HG03280 (cell line): ENCODE measurements at regions not wholly inside any gene's neighbourhood (a gene's known extent, or its start where the extent isn't known, plus 50 kb on each side); places are given as distances from the start of the nearest gene placed in this dataset.
"Not testable (repeated sequence)": the region's sequence is repeated elsewhere in the genome, so short reads cannot be mapped to it uniquely, and the experiment has no call there.

Experiments used
- ATAC-seq: cut with Tn5 transposase; IDR thresholded peaks from one replicate; pipeline ENCODE4 v1.9.1; 2021; ENCODE audit warnings: mild to moderate bottlenecking, moderate library complexity; ENCODE audit not compliant: unreplicated experiment

DNA sequence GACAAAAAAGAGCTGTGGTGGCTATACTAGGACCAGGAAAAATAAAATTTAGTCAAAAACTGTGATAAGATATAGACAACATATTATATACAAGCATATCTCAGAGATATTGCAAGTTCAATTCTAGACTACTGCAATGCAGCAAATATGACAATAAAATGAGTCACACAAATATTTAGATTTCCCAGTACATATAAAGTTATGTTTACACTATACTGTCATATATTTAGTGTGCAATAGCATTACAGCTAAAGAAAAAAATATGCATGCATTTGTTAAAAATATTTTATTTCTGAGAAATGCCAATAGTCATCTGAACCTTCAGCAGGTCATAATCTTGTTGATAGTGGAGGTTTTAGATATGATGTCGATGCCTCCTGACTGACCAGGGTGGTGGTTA, 72.1 kb downstream of the AKR1C4 start:
- ATAC-seq, result no peak

DNA sequence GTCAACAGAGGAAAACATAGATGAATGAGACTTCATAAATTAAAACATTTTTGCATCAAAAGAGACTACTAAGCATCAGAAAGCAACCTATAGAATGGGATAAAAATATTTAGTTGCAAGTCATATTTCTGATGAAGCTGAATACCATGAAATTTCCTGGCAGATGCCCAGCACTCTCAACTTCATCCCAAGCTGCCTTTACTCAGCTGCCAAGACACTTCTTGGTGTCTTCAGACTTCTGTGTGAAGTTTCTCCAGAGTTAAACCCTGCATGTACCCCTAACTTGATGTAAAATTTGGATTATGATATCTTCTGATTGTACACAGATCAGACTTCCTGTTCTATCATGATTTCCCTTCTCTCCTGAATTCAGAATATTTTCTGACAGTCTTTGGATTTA, 73.2 kb downstream of the AKR1C4 start:
- no peak for ATAC-seq

DNA sequence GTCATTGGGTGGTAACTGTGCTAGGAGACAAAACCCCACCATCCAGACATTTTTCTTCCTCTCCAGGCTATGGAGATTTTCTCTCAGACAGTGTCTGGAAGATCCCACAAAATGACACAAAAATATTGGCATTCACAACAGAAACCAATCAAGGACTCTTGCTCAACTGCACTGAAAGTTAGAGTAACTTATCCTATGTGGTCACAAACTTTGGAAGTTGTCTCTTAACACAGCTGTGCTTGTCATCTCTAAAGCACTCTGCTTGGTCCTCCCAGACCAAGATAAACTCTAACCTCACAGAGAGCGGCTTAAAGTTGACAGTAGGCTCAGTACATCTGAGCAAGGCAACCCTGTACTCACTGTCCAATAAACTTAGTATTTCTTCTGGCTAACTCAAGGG, 74.9 kb downstream of the AKR1C4 start:
- ATAC-seq, result no peak

DNA sequence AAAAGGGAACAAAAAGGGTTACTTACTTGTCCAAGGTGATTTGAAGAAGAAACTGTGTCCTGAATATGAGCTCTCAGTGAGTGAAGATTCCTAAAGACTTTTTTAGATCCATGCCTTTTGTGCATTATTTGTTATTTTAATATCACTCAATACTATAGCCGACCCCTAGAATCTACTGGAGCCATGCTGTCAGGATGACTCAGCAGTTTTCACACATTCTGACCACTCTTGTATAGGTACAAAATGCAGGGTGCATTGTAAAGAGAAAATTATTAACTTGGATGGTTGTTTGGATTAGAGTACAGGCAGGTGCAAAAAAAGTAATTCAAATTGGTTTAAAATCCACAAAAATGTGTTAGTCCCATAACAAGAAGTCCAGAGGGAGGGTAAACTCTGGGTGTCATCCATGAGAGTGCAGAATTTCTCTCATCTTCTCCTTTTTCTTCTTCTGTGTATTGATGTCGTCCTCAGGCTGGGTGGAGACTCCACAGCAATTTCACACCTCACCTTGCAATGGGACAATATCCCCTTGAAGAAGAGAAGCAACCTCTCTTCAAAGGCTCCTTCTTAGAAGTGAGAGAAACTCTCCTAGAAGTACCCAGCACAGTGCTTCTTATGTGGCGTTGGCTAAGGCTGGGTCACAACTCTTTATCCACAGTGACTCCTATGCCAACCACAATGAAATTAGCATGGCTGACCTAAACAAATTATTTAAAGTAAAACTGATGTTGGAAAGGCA, 75.6 kb downstream of the AKR1C4 start:
- no peak for ATAC-seq

DNA sequence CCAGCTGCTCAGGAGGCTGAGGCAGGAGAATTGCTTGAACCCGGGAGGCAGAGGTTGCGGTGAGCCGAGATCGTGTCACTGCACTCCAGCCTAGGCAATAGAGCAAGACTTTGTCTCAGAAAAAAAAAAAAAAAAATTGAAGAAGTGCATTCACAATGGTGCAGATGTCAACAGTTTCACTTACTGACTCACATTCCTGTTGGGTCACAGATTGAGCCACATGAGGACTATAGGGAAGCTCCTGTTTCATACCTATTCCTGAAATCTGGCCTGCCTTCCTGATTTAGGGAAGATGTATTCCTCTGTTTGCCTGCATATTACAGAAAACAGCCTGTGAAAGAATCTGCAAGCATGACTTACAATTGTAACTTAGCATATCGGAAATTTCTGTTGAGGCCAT, 78.2 kb downstream of the AKR1C4 start:
- no peak for ATAC-seq

DNA sequence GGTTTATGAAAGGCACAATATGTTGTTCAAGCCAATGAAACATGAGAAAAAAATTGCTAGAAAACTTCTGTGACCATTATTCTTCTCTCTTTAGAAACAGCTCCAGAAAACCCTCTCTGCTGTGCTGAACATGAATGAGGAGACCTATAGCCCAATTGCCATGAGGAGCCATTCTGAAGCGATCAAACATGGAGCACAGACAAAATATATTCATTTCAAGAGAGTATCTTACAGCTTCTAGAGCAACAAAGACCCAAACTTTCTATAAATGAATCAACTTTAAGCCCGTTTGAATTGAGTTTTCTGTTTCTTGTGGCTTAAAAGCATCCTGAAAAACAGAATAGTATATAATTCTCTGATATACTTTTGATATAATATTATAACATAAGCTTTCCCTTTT, 83.4 kb upstream of the UCN3 start:
- no peak for ATAC-seq

DNA sequence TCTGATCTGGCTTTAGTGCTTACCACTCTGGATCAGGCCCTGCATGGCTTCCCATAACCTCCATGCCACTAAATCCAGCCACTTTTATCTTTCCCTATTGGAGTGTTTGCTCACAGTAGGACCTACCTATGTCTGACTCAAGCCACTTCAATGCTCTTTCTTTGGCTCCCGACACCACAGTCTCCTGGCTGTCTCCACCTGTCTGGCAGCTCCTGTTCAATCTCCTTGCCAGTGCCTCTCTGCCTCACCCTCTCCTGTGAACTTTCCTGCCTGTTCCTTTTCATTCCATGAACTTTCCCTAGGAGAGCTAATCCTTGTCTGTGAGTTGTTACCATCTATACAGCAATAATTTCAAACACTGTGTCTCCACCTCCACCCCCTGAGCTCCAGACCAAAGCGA, 82.6 kb upstream of the UCN3 start:
- no peak for ATAC-seq

DNA sequence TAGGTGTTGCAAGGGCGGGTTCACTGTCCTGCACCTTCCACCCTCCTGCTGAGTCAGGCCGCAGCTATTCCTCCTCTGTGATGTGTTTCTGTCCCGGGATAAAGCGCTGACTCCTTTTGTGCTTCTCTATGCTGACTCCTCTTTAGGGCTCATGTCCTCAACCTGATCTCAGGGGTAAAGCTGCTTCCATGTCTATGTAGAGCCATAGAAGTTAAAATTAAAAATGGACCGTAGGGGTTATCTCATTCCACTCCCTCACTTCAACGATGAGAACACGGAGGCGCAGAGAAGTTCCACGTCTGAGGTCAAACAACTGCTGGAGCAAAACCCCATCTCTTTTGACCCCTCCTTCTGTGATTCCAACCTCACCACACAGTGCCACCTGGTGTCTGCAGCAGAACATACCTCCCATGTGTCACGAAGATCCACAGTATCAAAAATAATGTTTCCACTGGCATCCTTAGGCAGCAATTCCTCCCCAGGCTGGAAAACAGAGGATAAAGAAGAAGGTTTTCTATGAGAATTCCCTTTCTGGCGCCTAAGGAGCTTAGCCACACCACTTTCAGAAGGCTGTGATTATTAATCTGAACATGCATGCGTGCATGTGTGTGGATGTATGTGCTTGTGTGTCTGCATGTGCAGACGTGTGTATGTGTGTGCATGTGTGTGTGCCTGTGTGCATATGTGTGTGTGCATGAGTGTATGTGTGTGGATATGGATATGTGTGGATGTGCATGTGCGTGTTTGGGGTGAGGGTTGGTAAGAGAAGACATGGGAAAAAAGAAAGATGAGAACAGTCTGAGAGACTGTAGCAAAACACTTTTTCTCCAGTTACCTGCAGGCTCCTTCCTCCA, 81.2 kb upstream of the UCN3 start:
- peak; percentile 85 for ATAC-seq

DNA sequence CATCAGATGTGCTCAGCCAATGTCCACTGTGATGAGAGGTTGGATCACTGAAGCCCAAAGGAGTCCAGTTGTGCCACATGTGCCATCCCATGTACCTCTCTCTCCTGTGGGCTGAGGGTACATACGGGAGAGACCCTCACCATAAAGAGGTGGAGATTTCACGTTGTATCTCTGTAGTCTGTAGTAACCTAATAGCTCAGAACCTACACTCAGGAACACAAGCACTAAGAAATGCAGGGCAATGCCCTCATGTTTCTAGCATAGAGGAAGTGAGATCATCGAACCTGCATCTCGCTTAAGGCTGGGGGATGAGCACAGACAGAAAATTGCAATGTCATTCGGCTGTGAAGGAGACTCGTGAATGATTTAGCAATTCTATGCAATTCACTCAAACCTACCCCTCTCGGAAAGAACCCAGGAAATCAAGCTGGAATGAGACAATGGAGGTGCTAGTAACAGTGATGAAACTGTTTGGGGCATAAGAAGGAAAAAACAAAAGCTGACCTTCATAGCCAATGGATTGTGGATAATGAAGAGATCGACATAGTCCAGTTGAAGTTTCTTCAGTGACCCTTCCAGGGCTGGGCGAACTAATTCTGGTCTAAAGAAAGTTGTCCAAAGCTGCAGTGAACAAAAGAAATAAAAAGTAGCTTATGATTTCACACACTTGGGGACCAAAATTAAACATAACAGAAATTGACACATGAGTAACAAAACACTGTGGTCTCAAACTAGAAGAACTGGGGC, 80.3 kb upstream of the UCN3 start:
- ATAC-seq, result no peak

DNA sequence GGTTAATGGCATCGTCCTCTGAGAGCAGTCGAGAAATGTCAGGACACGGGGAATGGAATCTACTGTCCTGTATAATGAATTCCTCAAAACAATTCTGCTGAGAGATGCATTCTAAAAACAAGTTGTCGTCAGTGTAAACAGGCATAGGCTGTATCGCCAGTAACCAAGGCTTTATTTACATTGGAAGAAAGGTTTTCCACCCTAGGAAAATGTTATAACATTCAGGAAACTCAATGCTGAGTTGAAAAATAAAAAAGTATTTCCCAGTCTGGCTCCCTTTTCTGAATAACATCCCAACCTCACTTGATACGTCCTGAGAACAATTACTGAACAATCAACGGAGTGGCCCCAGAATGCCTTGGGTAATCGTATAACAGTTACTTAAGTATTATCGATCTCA, 79.6 kb upstream of the UCN3 start:
- ATAC-seq, result no peak

DNA sequence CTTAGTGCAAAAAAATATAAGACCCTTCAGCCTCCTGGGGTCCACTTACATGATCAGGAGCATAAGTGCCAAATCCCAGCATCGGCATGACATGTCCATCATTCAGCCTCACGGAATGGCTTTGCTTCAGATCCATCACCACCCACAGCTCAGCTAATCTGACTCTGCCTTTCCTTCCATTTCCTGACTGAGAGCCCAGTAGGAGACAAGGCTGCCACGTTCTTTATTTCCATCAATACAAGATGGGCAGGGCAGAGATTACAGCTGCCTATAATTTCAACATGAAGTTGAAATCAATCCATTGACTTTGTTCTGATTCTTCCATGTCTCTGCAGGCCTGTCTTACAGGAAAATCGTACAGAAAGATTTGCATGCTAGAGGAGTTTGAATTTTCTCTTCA, 76.4 kb upstream of the UCN3 start:
- ATAC-seq, result no peak

DNA sequence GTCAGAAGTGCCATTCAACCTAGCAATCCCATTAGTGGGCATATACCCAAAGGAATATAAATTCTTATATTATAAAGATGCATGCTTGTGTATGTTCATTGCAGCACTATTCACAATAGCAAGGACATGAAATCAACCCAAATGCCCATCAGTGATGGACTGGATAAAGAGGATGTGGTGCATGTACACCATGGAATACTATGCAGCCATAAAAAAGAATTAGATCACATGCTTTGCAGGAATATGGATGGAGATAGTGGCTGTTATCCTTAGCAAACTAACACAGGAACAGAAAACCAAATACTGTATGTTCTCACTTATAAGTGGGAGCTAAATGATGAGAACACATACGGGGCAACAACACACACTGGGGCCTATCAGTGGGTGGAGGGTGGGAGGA, 75.5 kb upstream of the UCN3 start:
- ATAC-seq, result not testable (repeated sequence)

DNA sequence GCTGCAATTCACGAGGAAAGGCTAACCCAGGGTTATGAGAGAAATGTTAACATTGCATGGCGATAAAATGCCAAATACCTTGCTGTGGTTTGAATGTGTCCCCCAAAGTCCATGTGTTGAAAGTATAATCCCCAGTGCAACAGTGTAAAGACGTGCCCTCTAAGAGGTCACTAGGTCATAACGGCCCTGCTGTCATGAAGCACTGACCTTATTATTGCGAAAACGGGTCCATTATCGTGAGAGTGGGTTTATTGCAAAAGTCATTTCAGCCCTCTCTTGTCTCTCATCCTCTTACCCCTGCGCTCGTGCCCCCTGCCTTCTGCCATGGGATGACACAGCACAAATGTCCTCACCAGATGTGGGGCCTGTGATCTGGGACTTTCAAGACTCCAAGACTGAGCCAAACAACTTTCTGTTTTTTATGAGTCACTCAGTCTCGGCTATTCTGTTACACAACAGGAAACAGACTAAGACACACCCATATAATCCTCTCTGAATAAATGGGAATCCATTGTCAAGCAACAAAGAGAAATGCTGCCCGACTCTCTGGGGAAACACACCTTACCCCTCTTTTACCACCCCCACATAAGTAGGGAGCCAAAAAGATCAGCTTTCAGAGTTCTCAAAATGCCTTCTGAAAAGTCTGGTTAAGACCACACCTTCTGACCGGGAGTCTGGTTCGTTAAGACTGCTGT, 73.1 kb upstream of the UCN3 start:
- no peak for ATAC-seq

DNA sequence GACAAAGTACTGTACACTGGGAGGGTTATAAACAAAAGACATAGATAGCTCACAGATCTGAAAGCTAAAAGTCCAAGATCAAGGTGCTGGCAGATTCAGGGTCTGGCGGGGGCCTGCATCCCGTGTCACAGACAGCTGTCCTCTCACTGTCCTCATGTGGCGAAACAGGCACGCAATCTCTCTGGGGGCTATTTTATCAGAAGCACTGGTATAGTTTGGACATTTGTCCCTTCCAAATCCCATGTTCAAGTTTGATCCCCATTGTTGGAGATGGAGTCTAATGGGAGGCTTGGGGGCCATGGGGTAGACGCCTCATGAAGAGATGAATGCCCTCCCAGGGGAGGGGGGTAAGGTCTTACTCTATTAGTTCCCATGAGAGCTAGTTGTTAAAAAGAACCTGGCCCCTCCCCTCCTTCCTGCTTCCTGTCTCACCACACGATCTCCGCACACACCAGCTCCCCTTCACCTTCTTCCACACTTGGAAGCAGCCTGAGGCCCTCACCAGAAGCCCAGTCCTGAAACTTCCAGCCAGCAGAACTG, 72.5 kb upstream of the UCN3 start:
- ATAC-seq, result no peak

DNA sequence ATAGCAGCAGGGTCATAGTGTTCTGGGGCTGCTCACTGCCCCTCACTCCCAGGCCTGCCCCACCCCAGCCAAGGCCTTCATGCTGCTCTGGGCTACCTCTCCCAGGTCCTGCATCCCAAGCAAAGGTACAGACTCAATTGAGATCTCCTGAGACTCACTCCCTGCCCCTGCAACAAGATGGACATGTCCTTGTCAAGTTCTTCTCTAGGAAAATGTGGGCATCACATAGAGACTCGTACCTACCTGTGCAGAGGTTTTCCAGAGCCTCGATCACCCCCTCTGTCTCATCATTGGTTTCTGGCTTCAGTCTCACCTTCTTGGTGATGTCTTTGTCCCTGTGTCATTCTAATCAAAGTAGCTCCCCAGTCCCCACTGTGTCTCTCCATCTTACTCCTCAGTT, 71.8 kb upstream of the UCN3 start:
- ATAC-seq, result not testable (repeated sequence)

DNA sequence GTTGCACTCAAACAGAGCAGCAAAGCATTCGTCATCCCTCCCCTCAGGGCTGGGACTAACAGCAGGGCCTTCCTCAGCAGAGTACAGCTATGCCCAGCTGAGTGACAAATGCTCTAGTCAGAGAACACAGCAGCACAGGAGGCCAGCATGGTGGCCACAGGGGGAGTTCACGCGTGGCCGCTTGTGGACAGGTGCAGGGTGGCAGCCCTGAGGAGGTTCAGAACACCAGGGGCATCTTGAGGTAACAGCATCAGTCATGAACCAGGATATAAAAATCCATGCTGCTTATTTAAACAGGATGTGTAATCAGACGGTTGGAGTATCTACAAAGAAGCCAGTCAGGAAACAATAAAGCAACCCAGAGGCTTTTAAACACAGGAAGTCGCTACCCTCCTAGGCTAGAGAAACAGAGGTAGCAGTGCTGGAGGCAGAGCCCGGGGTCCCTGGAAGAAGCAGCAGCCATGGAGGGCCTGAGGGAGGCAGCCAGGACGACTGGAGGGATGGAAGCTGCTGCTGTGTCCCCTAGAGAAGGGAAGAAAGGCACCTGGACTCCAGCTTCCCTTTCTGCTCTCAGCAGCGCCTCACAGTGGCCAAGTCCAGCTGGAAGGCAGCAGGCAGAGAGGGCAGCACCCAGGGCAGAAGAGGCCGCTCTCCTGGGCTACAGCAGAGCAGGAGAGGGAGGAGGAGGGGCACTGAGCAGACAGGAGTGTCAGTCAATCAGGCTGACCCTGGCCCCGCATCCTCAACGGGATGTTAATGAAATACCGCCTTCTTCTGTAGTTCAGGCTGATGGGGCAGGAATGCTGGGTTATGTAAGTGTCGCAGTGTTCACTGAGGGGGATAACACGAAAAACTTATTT, 70.8 kb upstream of the UCN3 start:
- ATAC-seq, result peak; percentile 59

DNA sequence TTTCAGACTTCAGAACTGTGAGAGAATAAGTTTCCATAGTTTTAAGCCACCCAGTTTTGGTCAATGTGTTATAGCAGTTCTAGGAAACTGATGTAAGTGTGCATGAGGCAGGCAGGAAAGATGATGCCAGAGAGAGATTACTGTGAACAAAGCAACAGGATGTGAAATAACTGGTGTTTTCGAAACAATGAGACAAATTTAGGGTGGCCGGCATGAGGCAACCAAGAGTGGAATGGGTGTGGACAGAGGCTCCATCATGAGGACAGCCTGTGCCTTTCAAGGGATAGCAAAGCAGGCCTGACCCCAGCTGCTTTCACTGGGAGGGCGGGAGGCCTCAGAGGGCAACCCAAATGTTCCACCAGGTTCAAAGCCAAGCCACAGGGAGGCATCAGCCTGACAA, 67.3 kb upstream of the UCN3 start:
- ATAC-seq, result no peak

DNA sequence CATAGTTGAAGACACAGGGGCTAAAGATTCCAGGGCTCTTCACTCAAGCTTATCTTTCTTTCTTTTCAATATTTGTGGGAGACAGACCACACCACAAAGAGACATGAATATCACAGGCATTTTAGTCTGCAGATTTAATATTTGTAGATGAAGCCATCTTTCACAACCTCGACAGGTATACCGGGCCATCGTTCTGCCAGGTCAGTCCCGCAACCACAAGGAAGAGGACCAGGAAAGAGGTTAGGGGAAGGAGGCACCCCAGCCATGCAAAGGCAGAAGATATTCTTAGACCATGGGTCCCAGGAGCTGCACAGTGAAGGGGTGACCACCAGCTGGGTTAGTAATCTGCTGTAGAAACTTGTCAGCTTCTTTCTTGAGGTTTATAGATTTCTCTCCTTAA, 66.8 kb upstream of the UCN3 start:
- no peak for ATAC-seq

DNA sequence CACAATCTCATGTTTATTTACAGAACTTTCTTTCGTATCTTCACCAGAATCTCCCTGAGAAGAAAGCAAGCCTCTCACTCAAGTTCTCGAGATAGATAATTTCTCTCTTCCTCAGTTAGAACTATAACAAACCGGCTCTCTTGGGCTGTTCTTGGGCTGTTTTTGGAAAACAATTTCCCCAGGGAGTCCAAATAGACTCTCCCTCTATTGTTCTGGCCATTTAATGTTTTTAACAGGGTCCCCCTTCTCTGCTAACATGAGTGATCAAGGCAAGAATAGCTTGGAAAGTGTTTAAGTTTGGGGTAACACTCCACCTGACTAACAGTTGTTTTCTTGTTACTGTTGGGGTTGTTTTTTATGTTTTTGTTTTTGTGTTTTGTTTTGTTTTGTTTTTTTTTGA, 64.8 kb upstream of the UCN3 start:
- no peak for ATAC-seq

DNA sequence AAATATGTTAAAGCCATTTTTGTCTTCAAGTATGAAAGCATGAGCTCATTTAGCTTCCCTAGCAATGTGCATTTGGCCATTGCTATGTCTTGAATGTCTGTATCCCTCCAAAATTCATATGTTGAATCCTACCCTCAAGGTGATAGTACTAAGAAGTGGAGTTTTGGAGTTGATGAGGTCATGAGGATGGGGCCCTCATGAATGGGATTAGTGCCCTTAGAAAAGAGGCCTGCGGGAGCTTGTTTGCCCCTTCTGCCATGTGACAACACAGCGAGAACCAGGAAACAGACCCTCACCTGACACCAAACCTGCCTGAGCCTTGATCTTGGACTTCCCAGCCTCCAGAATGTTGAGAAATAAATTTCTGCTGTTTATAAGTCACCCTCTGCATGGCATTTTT, 61.3 kb upstream of the UCN3 start:
- ATAC-seq, result no peak
